Lower leg skin (tissue), 3 donors: ENCODE measurements at regions not wholly inside any gene's neighbourhood (a gene's known extent, or its start where the extent isn't known, plus 50 kb on each side); places are given as distances from the start of the nearest gene placed in this dataset.

Experiments used
- CTCF ChIP-seq, 3 donors: fragments of 450-650 bp; IDR thresholded peaks; one replicate each; pipeline ENCODE4 v1.5.1; 2016; ENCODE audit warnings: antibody characterized with exemption in 3 of 3, mild to moderate bottlenecking in 3 of 3, moderate library complexity in 2 of 3
- POLR2A ChIP-seq, 2 donors: fragments of 450-650 bp; IDR thresholded peaks; one replicate each; pipeline ENCODE4 v1.6.1; 2016 to 2017; ENCODE audit warnings: antibody characterized with exemption in 2 of 2, mild to moderate bottlenecking in 1 of 2, moderate library complexity in 1 of 2

- TF ChIP-seq POLR2A (IDR thresholded peaks at IDR 0.05) (no peak), CTCF (IDR thresholded peaks at IDR 0.05) (no peak)
Measured at GRCh38 chr21:32955311-32956060, 70.2 kb upstream of the OLIG2 start.
